ENCODE measurements at regions not wholly inside any gene's neighbourhood (a gene's known extent, or its start where the extent isn't known, plus 50 kb on each side); places are given as distances from the start of the nearest gene placed in this dataset.

DNA sequence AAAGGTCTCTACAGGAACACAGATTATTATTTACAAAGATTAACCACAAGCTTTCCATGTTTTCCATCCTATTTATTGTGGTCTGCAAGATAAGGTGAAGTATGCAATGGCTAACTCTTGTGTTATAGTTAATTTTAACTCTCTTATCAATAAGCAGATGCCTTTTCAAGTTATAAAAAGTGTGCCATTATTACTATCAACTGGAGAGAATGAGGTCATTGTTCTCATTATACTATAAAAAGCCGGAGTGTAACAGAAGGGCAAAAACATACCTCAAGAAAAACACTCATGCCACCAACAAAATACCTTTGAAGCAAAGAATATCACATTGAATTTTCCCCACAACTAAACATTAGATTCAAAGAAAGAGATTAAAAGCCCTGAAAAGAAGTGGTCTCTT is 52.0 kb upstream of the SORBS2 start:
- Histone ChIP-seq H2BK15ac (ENCODE audit: low read length) (no peak overlapping the region), H4K91ac (replicated peaks; ENCODE audit: insufficient read length, low read length) (no peak overlapping the region), H3K4me3 (ENCODE audit: extremely low read depth in 1 of 4, insufficient read depth in 2 of 4, low read depth in 3 of 4, low read length in 4 of 4) (no peak overlapping the region), H2BK120ac (replicated peaks; ENCODE audit: low read depth, low read length) (no peak overlapping the region), H3K36me3 (ENCODE audit: control insufficient read depth in 2 of 4, insufficient read depth in 4 of 4, low read length in 3 of 4) (no peaks in the 10 kb centered on the region; a peak in 1 of 8 replicates), H3K18ac (ENCODE audit: extremely low read depth, low read length) (no peak overlapping the region), H3K9me3 (ENCODE audit: insufficient read depth in 2 of 2, low read depth in 1 of 2, low read length in 1 of 2) (peaks cover 1 to 4% of the 10 kb centered on the region in 2 experiments; a peak in 3 of 4 replicates), H2BK5ac (ENCODE audit: low read depth, low read length) (no peak overlapping the region), H3K9ac (replicated peaks in 1 of 4; ENCODE audit: extremely low read depth in 1 of 4, low read depth in 3 of 4, low read length in 3 of 4) (no peak overlapping the region), H3K14ac (ENCODE audit: insufficient read length) (no peak overlapping the region), H3K27ac (ENCODE audit: low read depth, low read length) (no peak overlapping the region), H4K8ac (ENCODE audit: extremely low read depth, insufficient read depth, low read length) (no peak overlapping the region), H3K79me2 (ENCODE audit: control insufficient read depth in 1 of 2, insufficient read depth in 2 of 2, low read length in 2 of 2) (no peaks in the 10 kb centered on the region), H3K79me1 (ENCODE audit: low read depth, low read length) (no peaks in the 10 kb centered on the region), H2AK5ac (ENCODE audit: low read depth, low read length) (no peak overlapping the region), H3K4me2 (ENCODE audit: insufficient read depth in 1 of 2, low read depth in 2 of 2, low read length in 2 of 2) (no peak overlapping the region), H4K5ac (ENCODE audit: insufficient read length, low read depth, low read length) (no peak overlapping the region), H2BK20ac (ENCODE audit: low read length) (no peak overlapping the region), H3K23me2 (ENCODE audit: low read depth, low read length) (no peaks in the 10 kb centered on the region; the same call in 1 of the 2 replicates), H3K4ac (replicated peaks; ENCODE audit: insufficient read length, low read depth, low read length) (no peak overlapping the region), H3K23ac (ENCODE audit: insufficient read length) (no peak overlapping the region), H4K20me1 (replicated peaks in 1 of 2; ENCODE audit: control insufficient read depth in 1 of 2, insufficient read depth in 2 of 2, low read length in 2 of 2) (no peaks in the 10 kb centered on the region), H2BK12ac (ENCODE audit: low read depth, low read length) (no peak overlapping the region), H3K4me1 (replicated peaks in 1 of 4; ENCODE audit: control insufficient read depth in 3 of 4, insufficient read depth in 4 of 4, low read length in 3 of 4) (no peaks in the 10 kb centered on the region; a peak in 1 of 7 replicates), H3K56ac (replicated peaks; ENCODE audit: insufficient read length, low read depth, low read length) (no peak overlapping the region), H2AFZ (ENCODE audit: low read length) (no peak overlapping the region), H3K27me3 (replicated peaks in 1 of 4; ENCODE audit: control insufficient read depth in 3 of 4, extremely low read depth in 1 of 4, insufficient read depth in 3 of 4, low read length in 3 of 4) (no peaks in the 10 kb centered on the region)
- DNase-seq (ENCODE audit: low read depth in 1 of 2, low spot score in 2 of 2), result no peak
- FAIRE-seq, result no peak
- 93% methylated on average over 1 of the region's 1 CpG; no CpG with 5 or more reads in 1 of the 2 experiments for whole genome bisulfite sequencing, 2 experiments (ENCODE audit: extremely low coverage in 1 of 2, insufficient coverage in 1 of 2, insufficient read length in 1 of 2, insufficient replicate concordance in 2 of 2, low coverage in 1 of 2, low lambda C conversion rate in 2 of 2, missing lambda C conversion rate in 1 of 2)
- ChIA-PET CTCF (ENCODE audit: partially characterized antibody) (no interaction called here), POLR2A (ENCODE audit: partially characterized antibody) (no interaction called here)
- no peak for TF ChIP-seq TEAD4 (IDR thresholded peaks at IDR 0.05; ENCODE audit: low read depth, low read length)
- TF ChIP-seq POLR2A (IDR thresholded peaks at IDR 0.05; ENCODE audit: control extremely low read depth in 1 of 2, low read depth in 2 of 2, low read length in 2 of 2), result no peak
- TF ChIP-seq SIX5 (IDR thresholded peaks at IDR 0.05; ENCODE audit: low read depth, low read length), result no peak
- TF ChIP-seq KDM5A (IDR thresholded peaks at IDR 0.05; ENCODE audit: low read length), result no peak
- no peak for TF ChIP-seq EP300 (IDR thresholded peaks at IDR 0.05; ENCODE audit: borderline replicate concordance in 1 of 2, low read depth in 2 of 2, low read length in 2 of 2)
- no peak for TF ChIP-seq EGR1 (IDR thresholded peaks at IDR 0.05; ENCODE audit: borderline replicate concordance, low read depth, low read length)
- TF ChIP-seq TBP (IDR thresholded peaks at IDR 0.05; ENCODE audit: low read depth, low read length), result no peak
- TF ChIP-seq, protein P1, sequence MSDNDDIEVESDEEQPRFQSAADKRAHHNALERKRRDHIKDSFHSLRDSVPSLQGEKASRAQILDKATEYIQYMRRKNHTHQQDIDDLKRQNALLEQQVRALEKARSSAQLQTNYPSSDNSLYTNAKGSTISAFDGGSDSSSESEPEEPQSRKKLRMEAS (IDR thresholded peaks at IDR 0.05), result no peak
- TF ChIP-seq CBX8 (IDR thresholded peaks at IDR 0.05; ENCODE audit: borderline replicate concordance, low read depth, low read length), result no peak
- TF ChIP-seq TAF1 (IDR thresholded peaks at IDR 0.05; ENCODE audit: low read depth, low read length), result no peak
- no peak for TF ChIP-seq JUN (IDR thresholded peaks at IDR 0.05; ENCODE audit: low read depth, low read length)
- TF ChIP-seq, protein P2, sequence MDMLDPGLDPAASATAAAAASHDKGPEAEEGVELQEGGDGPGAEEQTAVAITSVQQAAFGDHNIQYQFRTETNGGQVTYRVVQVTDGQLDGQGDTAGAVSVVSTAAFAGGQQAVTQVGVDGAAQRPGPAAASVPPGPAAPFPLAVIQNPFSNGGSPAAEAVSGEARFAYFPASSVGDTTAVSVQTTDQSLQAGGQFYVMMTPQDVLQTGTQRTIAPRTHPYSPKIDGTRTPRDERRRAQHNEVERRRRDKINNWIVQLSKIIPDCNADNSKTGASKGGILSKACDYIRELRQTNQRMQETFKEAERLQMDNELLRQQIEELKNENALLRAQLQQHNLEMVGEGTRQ (IDR thresholded peaks at IDR 0.05; ENCODE audit: low read length), result no peak
- no peak for TF ChIP-seq BCL11A (IDR thresholded peaks at IDR 0.05; ENCODE audit: low read depth in 2 of 2, low read length in 2 of 2)
- TF ChIP-seq, protein P3, sequence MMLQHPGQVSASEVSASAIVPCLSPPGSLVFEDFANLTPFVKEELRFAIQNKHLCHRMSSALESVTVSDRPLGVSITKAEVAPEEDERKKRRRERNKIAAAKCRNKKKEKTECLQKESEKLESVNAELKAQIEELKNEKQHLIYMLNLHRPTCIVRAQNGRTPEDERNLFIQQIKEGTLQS (IDR thresholded peaks at IDR 0.05; ENCODE audit: insufficient read depth, low read depth, low read length), result no peak

Measured in H1 (cell line).